ENCODE measurements at regions not wholly inside any gene's neighbourhood (a gene's known extent, or its start where the extent isn't known, plus 50 kb on each side); places are given as distances from the start of the nearest gene placed in this dataset.
"Not testable (repeated sequence)": the region's sequence is repeated elsewhere in the genome, so short reads cannot be mapped to it uniquely, and the experiment has no call there.

DNA sequence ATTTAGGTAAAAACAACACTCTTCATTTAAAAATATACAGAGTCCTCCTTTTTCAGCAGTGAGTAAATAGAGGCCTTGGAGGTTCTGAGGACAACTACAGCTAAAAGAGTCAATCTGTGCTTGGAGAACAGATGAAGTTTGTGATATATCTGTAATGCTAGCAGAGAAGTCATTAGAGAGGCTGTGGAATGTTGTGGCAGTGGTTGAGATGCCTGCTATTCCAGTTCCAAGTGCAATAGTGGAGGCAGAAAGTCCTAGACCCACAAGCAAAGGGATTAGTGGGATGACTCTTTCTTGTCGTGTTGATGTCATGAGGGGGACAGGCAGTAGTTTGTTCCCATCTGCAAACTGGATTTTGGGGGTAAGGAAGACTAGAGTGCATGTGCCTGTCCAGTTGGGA lies 62.1 kb upstream of the EZR start:
- not testable (repeated sequence) for DNase-seq

DNA sequence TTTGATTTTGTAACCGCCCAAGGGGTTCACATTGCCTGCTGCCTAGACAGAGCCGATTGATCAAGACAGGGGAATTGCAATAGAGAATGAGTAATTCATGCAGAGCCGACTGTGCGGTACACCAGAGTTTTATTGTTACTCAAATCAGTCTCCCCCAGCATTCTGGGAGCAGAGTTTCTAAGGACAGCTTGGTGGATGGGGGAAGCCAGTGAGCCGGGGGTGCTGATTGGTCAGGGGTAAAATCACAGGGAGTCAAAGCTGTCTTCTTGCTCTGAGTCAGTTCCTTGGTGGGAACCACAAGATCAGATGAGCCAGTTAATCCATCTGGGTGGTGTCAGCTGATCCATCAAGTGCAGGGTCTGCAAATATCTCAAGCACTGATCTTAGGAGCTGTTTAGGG lies 60.0 kb upstream of the EZR start:
- DNase-seq = peak; percentile 43

DNA sequence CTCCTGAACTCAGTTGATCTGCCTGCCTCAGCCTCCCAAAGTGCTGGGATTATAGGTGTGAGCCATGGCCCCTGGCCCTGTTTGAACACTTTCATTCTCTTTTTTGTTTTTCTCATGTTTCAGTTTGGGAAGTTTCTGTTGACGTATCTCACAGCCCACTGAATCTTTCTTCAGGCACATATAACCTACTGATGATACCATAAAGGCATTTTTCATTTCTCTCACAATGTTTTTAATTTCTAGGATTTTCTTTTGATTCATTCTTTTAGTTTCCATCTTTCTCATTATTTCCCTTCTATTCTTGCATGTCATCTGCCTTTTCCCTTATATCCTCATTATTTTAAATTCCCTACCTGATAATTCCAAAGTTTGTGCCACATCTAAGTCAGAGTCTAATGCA lies 58.5 kb upstream of the EZR start:
- DNase-seq = no peak

DNA sequence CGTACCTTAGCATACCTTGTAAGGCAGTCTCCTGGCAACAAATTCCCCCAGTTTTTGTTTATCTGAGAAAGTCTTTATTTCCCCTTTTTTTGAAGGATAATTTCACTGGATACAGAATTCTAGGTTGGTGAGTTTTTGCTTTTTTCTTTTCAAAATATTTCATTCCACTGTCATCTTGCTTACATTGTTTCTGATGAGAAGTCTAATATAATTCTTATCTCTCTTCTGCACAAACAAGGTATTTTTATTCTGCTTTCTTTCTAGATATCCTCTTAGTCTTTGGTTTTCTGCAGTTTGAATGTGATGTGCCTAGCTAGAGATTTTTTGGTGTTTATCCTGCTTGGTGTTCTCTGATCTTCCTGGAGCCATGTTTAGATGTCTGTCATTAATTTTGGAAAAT lies 57.7 kb upstream of the EZR start:
- no peak for DNase-seq

DNA sequence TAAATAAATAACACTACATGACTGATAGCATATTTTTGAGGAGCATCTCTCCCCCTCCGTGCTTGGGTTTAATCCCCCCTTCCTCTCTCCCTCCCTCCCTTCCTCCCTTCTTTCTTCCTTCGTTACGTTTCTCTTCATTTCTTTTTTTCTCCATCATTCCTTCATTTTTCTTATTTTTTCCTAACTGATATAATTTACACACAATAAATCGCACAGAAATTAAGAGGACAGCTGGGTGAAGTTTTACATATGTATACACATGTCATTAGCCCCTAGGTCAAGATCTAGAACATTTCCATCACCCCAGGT lies 51.4 kb upstream of the EZR start:
- no peak for DNase-seq

DNA sequence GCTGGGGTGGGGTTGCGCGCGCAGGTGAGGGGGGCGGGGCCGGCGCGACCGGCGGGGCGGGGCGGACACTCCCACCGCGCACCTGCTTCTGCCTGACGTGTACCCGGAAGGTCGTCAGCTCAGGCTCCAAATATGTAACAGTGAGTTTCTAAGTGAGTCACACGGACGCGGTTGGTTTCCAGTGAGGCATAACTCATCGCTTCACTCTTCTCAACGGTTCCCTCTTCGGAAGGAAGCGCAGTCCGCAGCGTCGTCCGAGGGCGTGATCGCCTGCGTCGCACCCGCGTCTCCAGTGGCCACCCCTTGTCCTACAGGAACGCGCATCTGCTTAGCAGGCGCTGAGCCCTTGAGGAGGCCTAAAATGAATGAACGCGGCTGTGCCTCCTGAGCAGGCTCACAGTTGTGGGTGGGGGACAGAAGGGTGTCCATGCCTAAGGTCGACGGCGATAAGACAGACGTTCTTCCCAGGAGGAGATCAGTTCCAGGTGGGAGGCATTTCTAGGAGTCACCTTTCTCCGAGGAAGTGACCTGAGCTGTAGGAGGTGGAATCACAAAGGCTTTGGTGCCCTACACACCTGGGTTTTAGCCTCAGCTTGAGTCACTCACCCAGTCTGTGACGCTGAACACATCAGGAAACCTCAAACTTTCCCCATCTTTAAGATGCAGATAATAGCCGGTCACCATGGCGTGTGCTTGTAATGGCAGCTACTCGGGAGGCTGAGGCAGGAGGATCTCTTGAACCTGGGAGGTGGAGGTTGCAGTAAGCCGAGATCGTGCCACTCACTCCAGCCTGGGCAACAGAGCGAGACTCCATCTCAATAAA lies 50.9 kb upstream of the EZR start:
- DNase-seq = peak; percentile 96

DNA sequence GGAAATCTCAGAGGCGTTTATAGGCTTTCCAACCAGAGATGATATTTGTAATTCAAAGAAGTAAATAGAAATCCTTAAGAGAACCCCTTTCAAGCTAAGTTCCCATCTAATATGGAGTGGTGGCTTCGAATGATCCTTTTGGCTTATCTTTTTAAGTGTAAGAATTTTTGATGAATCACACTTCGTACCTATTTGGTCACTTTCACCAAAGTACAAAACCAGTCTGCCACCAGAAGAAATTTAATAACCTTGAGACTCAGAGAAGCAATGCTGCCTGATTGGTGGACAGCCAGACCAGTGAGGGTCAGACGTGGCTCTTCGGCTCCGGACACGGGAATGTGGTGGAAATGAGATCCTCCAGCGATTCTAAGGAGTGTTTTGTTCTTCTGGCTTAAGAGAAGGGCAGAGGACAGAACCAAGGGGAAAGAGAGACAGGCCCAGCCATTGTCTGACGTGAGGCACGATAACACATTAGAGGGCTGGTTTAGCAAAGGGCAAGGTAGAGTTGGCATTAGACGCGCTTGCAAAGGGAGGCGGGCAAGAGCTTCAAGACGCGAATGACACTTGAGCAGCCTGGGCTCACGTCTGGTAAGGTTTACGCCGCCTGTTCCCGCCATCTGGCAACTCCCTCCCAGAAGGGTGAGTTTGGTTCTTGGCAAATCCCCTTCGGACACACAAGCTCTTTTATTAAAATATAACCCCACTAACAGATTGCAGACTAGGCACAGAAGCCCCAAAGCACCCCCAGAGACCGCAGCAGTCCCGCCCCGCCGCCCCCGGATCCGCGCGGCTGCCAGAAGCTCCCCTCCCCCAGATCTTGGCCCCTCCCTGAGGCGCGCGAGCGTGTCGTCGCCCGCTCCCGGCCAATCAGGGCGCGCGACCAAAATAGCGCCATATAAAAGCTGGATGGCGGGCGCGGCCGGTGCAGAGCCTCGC lies 50.0 kb upstream of the EZR start:
- peak; percentile 65 for DNase-seq
